SK-N-SH treated with all-trans-retinoic acid at 6 μM for 48 hours (cell line): ENCODE measurements at regions not wholly inside any gene's neighbourhood (a gene's known extent, or its start where the extent isn't known, plus 50 kb on each side); places are given as distances from the start of the nearest gene placed in this dataset.
"Not testable (repeated sequence)": the region's sequence is repeated elsewhere in the genome, so short reads cannot be mapped to it uniquely, and the experiment has no call there.

ENCODE experiments used
- ATAC-seq: fragments of 200-7000 bp; cut with Tn5 transposase; 3 replicates; pipeline ENCODE4 v1.9.1; 2020; ENCODE audit warnings: mild to moderate bottlenecking, moderate library complexity
- ARNTL ChIP-seq: fragments of 450-650 bp; formaldehyde crosslinking; IDR thresholded peaks from 2 replicates; pipeline ENCODE4 v1.5.0; 2020; ENCODE audit warnings: low read depth, mild to moderate bottlenecking, moderate library complexity, borderline replicate concordance
- BACH2 ChIP-seq: fragments of 250-450 bp; sonication (Bioruptor Pico); IDR thresholded peaks from 2 replicates; pipeline ENCODE4 v1.9.0; 2021; ENCODE audit warnings: mild to moderate bottlenecking, borderline replicate concordance
- CREB5 ChIP-seq: fragments of 250-450 bp; sonication (Bioruptor Pico); IDR thresholded peaks from 2 replicates; pipeline ENCODE4 v1.5.1; 2020; ENCODE audit warnings: low read depth, mild to moderate bottlenecking, moderate library complexity
- CSRNP3 ChIP-seq: fragments of 250-450 bp; sonication (Bioruptor Pico); IDR thresholded peaks from 2 replicates; pipeline ENCODE4 v1.5.1; 2021; ENCODE audit warnings: mild to moderate bottlenecking, moderate library complexity
- ESRRG ChIP-seq: fragments of 250-450 bp; sonication (Bioruptor Pico); IDR thresholded peaks from 2 replicates; pipeline ENCODE4 v1.6.1; 2021; ENCODE audit warnings: mild to moderate bottlenecking
- GLIS3 ChIP-seq: fragments of 250-450 bp; sonication (Bioruptor Pico); IDR thresholded peaks from 2 replicates; pipeline ENCODE4 v1.5.0; 2020; ENCODE audit warnings: mild to moderate bottlenecking, moderate library complexity
- OSR1 ChIP-seq: fragments of 250-450 bp; sonication (Bioruptor Pico); IDR thresholded peaks from 2 replicates; pipeline ENCODE4 v1.8.0; 2022; ENCODE audit warnings: moderate library complexity, mild to moderate bottlenecking, inconsistent platforms
- PATZ1 ChIP-seq: fragments of 250-450 bp; sonication (Bioruptor Pico); IDR thresholded peaks from 2 replicates; pipeline ENCODE4 v1.8.0; 2020; ENCODE audit warnings: mild to moderate bottlenecking, moderate library complexity, borderline replicate concordance
- PPARA ChIP-seq: fragments of 250-450 bp; sonication (Bioruptor Pico); IDR thresholded peaks from 2 replicates; pipeline ENCODE4 v1.5.0; 2020; ENCODE audit warnings: mild to moderate bottlenecking, borderline replicate concordance
- RARB ChIP-seq: fragments of 250-450 bp; sonication (Bioruptor Pico); IDR thresholded peaks from 2 replicates; pipeline ENCODE4 v1.8.0; 2021; ENCODE audit warnings: mild to moderate bottlenecking, moderate library complexity
- SNAI2 ChIP-seq: fragments of 250-450 bp; sonication (Bioruptor Pico); IDR thresholded peaks from 2 replicates; pipeline ENCODE4 v1.5.0; 2020; ENCODE audit warnings: mild to moderate bottlenecking, moderate library complexity
- TCF4 ChIP-seq: fragments of 250-450 bp; sonication (Bioruptor Pico); IDR thresholded peaks from 2 replicates; pipeline ENCODE4 v1.8.0; 2021; ENCODE audit warnings: mild to moderate bottlenecking, moderate library complexity, borderline replicate concordance
- TOX ChIP-seq: fragments of 250-450 bp; sonication (Bioruptor Pico); IDR thresholded peaks from 2 replicates; pipeline ENCODE4 v1.8.0; 2021; ENCODE audit warnings: mild to moderate bottlenecking, moderate library complexity, borderline replicate concordance
- ZFP3 ChIP-seq: fragments of 250-450 bp; sonication (Bioruptor Pico); IDR thresholded peaks from 2 replicates; pipeline ENCODE4 v1.5.0; 2020; ENCODE audit warnings: mild to moderate bottlenecking, moderate library complexity
- ZFP30 ChIP-seq: fragments of 450-650 bp; formaldehyde crosslinking; IDR thresholded peaks from 2 replicates; pipeline ENCODE4 v1.5.0; 2022; ENCODE audit warnings: mild to moderate bottlenecking, moderate library complexity
- ZNF565 ChIP-seq: fragments of 450-650 bp; formaldehyde crosslinking; conservative IDR thresholded peaks from 2 replicates; pipeline ENCODE4 v1.5.0; 2020; ENCODE audit warnings: low read depth, mild to moderate bottlenecking, moderate library complexity
- ZNF70 ChIP-seq: fragments of 450-650 bp; formaldehyde crosslinking; IDR thresholded peaks from 2 replicates; pipeline ENCODE4 v1.5.0; 2020; ENCODE audit warnings: mild to moderate bottlenecking, moderate library complexity
- ZNF8 ChIP-seq: fragments of 450-650 bp; formaldehyde crosslinking; IDR thresholded peaks from 2 replicates; pipeline ENCODE4 v1.5.0; 2020; ENCODE audit warnings: mild to moderate bottlenecking, moderate library complexity

GRCh38 chr7:63054191-63054661 lies 944.4 kb upstream of the ZNF722 start:
- TF ChIP-seq TCF4 (CRISPR knock-in tag) (no peak), TOX (CRISPR knock-in tag) (no peak)
- TF ChIP-seq, all 23 proteins: peak for 0
- ATAC-seq: no peak

GRCh38 chr7:63057265-63057664 lies 941.4 kb upstream of the ZNF722 start:
- TF ChIP-seq PATZ1 (CRISPR knock-in tag): no peak
- no peak for TF ChIP-seq PPARA (CRISPR knock-in tag)
- TF ChIP-seq BACH2 (CRISPR knock-in tag): no peak
- no peak for TF ChIP-seq ARNTL (CRISPR knock-in tag)
- TF ChIP-seq ZNF565: no peak
- no peak for TF ChIP-seq TOX (CRISPR knock-in tag)
- TF ChIP-seq ZNF70 (CRISPR knock-in tag): no peak
- no peak for TF ChIP-seq OSR1
- TF ChIP-seq ESRRG (CRISPR knock-in tag): no peak
- TF ChIP-seq TCF4 (CRISPR knock-in tag): no peak
- TF ChIP-seq CSRNP3 (CRISPR knock-in tag): no peak
- ATAC-seq: no peak

- ATAC-seq: not testable (repeated sequence)
Observed at GRCh38 chr7:63060701-63061100, 937.9 kb upstream of the ZNF722 start.

- ATAC-seq: no peak
Observed at GRCh38 chr7:63065684-63066083, 933.0 kb upstream of the ZNF722 start.

GRCh38 chr7:63066235-63066634 lies 932.4 kb upstream of the ZNF722 start:
- ATAC-seq: not testable (repeated sequence)

More at GRCh38 chr7:63065684-63066083, 933.0 kb upstream of the ZNF722 start:
- TF ChIP-seq ZNF565 (no peak), SNAI2 (CRISPR knock-in tag) (no peak), CSRNP3 (CRISPR knock-in tag) (no peak), ZNF70 (CRISPR knock-in tag) (no peak), ZFP3 (no peak)

- peak; percentile 65 for ATAC-seq
- no peak for TF ChIP-seq TOX (CRISPR knock-in tag)
- TF ChIP-seq CREB5: no peak
- TF ChIP-seq ESRRG (CRISPR knock-in tag): no peak
- TF ChIP-seq RARB (CRISPR knock-in tag): no peak
- no peak for TF ChIP-seq PPARA (CRISPR knock-in tag)
- TF ChIP-seq TCF4 (CRISPR knock-in tag): no peak
- TF ChIP-seq, all 23 proteins: peak for 0
Observed at GRCh38 chr7:63067897-63068585, 930.6 kb upstream of the ZNF722 start.

GRCh38 chr7:63070696-63071095 lies 928.0 kb upstream of the ZNF722 start:
- no peak for ATAC-seq
- TF ChIP-seq PPARA (CRISPR knock-in tag): no peak
- TF ChIP-seq ZFP3: no peak
- no peak for TF ChIP-seq ZFP30 (CRISPR knock-in tag)
- TF ChIP-seq ZNF70 (CRISPR knock-in tag): no peak
- TF ChIP-seq ZNF8 (CRISPR knock-in tag): no peak
- TF ChIP-seq GLIS3 (CRISPR knock-in tag): no peak
- no peak for TF ChIP-seq PATZ1 (CRISPR knock-in tag)
- TF ChIP-seq TCF4 (CRISPR knock-in tag): no peak
- no peak for TF ChIP-seq CREB5
- TF ChIP-seq ESRRG (CRISPR knock-in tag): no peak
- no peak for TF ChIP-seq BACH2 (CRISPR knock-in tag)
- no peak for TF ChIP-seq ARNTL (CRISPR knock-in tag)
